Endothelial cell (in vitro differentiated cells): ENCODE measurements at regions not wholly inside any gene's neighbourhood (a gene's known extent, or its start where the extent isn't known, plus 50 kb on each side); places are given as distances from the start of the nearest gene placed in this dataset.

Source experiments
- DNase-seq: peaks from one replicate; pipeline ENCODE4 v3.0.0; 2021; ENCODE audit warnings: low spot score
- H3K27ac Mint-ChIP-seq: one replicate; pipeline ENCODE4 v1.8.0; 2021; ENCODE audit warnings: mixed read lengths, inconsistent platforms; ENCODE audit not compliant: unreplicated experiment
- H3K27me3 Mint-ChIP-seq: one replicate; pipeline ENCODE4 v1.8.0; 2021; ENCODE audit warnings: mild to moderate bottlenecking, moderate library complexity, mixed read lengths, inconsistent platforms; ENCODE audit not compliant: unreplicated experiment
- H3K36me3 Mint-ChIP-seq: one replicate; pipeline ENCODE4 v1.8.0; 2021; ENCODE audit warnings: mild to moderate bottlenecking, low read depth, mixed read lengths, inconsistent platforms; ENCODE audit not compliant: unreplicated experiment
- H3K4me1 Mint-ChIP-seq: one replicate; pipeline ENCODE4 v1.8.0; 2021; ENCODE audit warnings: mild to moderate bottlenecking, mixed read lengths, inconsistent platforms; ENCODE audit not compliant: unreplicated experiment
- H3K4me3 Mint-ChIP-seq: one replicate; pipeline ENCODE4 v1.8.0; 2021; ENCODE audit warnings: mild to moderate bottlenecking, mixed read lengths, inconsistent platforms; ENCODE audit not compliant: unreplicated experiment
- H3K9me3 Mint-ChIP-seq: one replicate; pipeline ENCODE4 v1.8.0; 2021; ENCODE audit warnings: mixed read lengths, inconsistent platforms; ENCODE audit not compliant: unreplicated experiment
- CTCF ChIP-seq: fragments of 200-600 bp; sonication (generic); IDR thresholded peaks from one replicate; pipeline ENCODE4 v1.5.0; 2021; ENCODE audit warnings: antibody characterized with exemption; ENCODE audit not compliant: unreplicated experiment

DNA sequence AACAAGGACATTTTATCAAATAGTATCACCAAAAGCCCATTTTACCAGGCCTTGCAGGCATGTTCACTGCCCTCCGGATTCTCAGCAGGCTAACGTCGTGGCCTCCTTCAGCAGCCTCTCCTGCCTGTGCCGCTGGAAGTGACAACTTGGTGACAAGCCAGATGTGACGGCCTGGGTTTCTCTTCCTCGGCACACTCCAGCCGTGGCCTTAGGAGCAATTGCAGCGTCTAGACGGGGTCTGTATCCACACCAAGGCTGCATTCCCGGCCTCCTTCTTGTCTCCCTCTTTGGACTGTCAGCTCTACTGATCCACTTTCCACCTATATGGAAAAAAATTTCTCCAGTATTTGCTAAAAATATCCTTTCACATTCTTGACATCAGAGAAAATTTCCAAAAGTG, 145.3 kb upstream of the MGMT start:
- TF ChIP-seq CTCF = no peak
- DNase-seq = no peak
- peaks cover 1% of the 10 kb centered on the region for H3K27me3 Mint-ChIP-seq
- peaks cover 18% of the 10 kb centered on the region for H3K4me1 Mint-ChIP-seq
- H3K36me3 Mint-ChIP-seq = no peaks in the 10 kb centered on the region
- H3K27ac Mint-ChIP-seq = no peak overlapping the region
- no peaks in the 10 kb centered on the region for H3K9me3 Mint-ChIP-seq
- no peak overlapping the region for H3K4me3 Mint-ChIP-seq

- Mint-ChIP-seq H3K4me3 (no peak overlapping the region), H3K27ac (no peak overlapping the region), H3K4me1 (peaks cover 18% of the 10 kb centered on the region), H3K36me3 (no peaks in the 10 kb centered on the region), H3K27me3 (peaks cover 5% of the 10 kb centered on the region), H3K9me3 (no peaks in the 10 kb centered on the region)
- no peak for TF ChIP-seq CTCF
- no peak for DNase-seq
Observed at GRCh38 chr10:129322933-129323820, 143.9 kb upstream of the MGMT start.

DNA sequence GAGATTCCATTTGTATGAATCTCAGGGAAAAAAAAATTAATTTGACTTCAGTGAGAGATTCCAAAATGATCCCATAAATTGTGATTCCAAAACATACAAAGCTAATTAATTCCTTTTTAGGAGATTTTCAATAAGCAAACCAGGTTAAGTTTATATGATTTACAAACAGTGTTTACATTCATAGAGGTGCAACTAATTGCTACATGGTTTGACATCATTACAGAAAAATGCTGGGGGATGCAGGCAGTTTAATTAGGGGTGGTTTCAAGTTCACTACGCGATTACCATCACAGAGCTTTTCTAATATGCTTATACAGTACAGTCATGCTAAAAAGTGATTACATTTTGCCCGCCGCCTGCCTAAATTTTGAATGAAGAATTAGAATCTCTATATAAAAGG, 143.2 kb upstream of the MGMT start:
- H3K4me3 Mint-ChIP-seq = no peak overlapping the region
- no peak for DNase-seq
- peaks cover 5% of the 10 kb centered on the region for H3K27me3 Mint-ChIP-seq
- no peaks in the 10 kb centered on the region for H3K9me3 Mint-ChIP-seq
- no peak overlapping the region for H3K27ac Mint-ChIP-seq
- peaks cover 18% of the 10 kb centered on the region for H3K4me1 Mint-ChIP-seq
- no peak for TF ChIP-seq CTCF
- H3K36me3 Mint-ChIP-seq = no peaks in the 10 kb centered on the region

DNA sequence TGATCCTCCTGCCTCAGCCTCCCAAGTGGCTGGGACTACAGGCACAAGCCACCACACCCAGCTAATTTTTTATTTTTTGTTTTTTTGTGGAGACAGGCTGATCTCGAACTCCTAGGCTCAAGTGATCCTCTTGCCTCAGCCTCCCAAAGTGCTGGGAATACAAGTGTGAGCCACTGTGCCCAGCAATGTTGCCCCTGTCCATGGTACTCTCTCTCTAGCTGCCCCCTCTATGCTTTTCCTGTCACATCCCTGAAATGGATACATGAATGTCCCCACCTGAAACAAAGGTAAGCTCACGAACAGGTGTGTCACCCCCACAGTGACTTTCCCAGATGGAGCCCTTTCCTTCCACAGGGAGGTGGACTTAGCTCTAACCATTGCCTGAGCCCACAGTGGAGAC, 141.1 kb upstream of the MGMT start:
- peaks cover 18% of the 10 kb centered on the region for H3K4me1 Mint-ChIP-seq
- H3K4me3 Mint-ChIP-seq = no peak overlapping the region
- TF ChIP-seq CTCF = no peak
- H3K27me3 Mint-ChIP-seq = peaks cover 7% of the 10 kb centered on the region
- no peaks in the 10 kb centered on the region for H3K36me3 Mint-ChIP-seq
- no peak overlapping the region for H3K27ac Mint-ChIP-seq
- no peak for DNase-seq
- no peaks in the 10 kb centered on the region for H3K9me3 Mint-ChIP-seq

DNA sequence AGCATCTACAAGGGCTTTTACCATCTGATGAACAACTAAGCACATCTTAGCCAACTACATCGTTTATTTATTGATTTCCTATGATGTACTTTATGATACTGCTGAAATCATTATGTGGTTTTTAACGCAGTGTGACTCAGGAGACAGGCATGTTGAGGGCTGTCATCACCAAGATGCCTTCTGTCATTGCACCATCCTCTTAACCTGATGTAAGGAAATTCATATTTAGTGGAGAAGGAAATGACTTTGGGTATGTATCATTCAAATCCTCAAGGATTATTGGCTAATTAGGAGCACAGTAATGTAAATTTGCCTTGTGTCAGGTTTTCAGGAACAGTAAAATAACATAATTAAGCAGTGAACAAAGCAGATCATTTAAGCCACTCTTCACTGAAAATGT, 138.5 kb upstream of the MGMT start:
- Mint-ChIP-seq H3K9me3 (no peaks in the 10 kb centered on the region), H3K27me3 (peaks cover 7% of the 10 kb centered on the region), H3K36me3 (no peaks in the 10 kb centered on the region), H3K4me3 (no peak overlapping the region), H3K27ac (no peak overlapping the region), H3K4me1 (peaks cover 21% of the 10 kb centered on the region)
- no peak for TF ChIP-seq CTCF
- no peak for DNase-seq
